Mucosa of rectum (tissue), 2 donors: ENCODE measurements at regions not wholly inside any gene's neighbourhood (a gene's known extent, or its start where the extent isn't known, plus 50 kb on each side); places are given as distances from the start of the nearest gene placed in this dataset.

Experiments
- H3K27ac ChIP-seq, 2 donors: one replicate each; pipeline ENCODE4 v1.7.0; 2013; ENCODE audit warnings: inconsistent platforms in 2 of 2, low read depth in 2 of 2, low read length in 2 of 2
- H3K27me3 ChIP-seq, 2 donors: one replicate each; pipeline ENCODE4 v1.7.0; 2013; ENCODE audit warnings: low read length in 2 of 2; ENCODE audit not compliant: control insufficient read depth in 2 of 2, insufficient read depth in 2 of 2
- H3K36me3 ChIP-seq, 2 donors: one replicate each; pipeline ENCODE4 v1.7.0; 2013; ENCODE audit warnings: low read length in 2 of 2; ENCODE audit not compliant: control insufficient read depth in 2 of 2, insufficient read depth in 2 of 2
- H3K4me1 ChIP-seq, 2 donors: one replicate each; pipeline ENCODE4 v1.7.0; 2013; ENCODE audit warnings: low read length in 2 of 2, mild to moderate bottlenecking in 1 of 2; ENCODE audit not compliant: control insufficient read depth in 2 of 2, insufficient read depth in 2 of 2
- H3K4me3 ChIP-seq, 2 donors: one replicate each; pipeline ENCODE4 v1.7.0; 2013; ENCODE audit warnings: low read length in 2 of 2
- H3K9ac ChIP-seq, 2 donors: one replicate each; pipeline ENCODE4 v1.7.0; 2013; ENCODE audit warnings: low read length in 2 of 2, low read depth in 1 of 2, mild to moderate bottlenecking in 1 of 2
- H3K9me3 ChIP-seq, 2 donors: one replicate each; pipeline ENCODE4 v1.7.0; 2013; ENCODE audit warnings: low read length in 2 of 2; ENCODE audit not compliant: control insufficient read depth in 2 of 2
- donor health status: healthy.
- donor health status: Normal muscosa, but diverticular disease.

DNA sequence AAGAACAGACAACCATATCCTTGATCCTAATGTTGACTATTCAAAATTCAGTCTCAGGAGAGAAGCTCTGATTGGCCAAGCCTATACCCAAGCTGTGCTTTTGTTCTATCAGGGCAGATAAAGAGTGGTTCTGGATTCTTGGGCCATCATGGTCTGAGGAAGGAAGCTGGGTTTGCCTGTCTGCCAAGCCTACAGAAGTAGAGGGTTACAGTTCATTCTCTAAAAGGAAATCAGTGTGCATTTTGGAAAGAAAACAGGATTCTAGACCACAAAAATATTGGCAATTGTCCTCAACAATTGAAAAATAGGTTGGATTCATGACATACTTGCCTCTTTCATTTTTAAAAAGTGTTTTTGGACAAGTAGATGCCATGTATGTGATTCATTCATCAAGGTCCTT is 145.4 kb upstream of the BMP2 start:
- no peak overlapping the region for H3K27ac ChIP-seq
- H3K4me1 ChIP-seq: no peaks in the 10 kb centered on the region
- no peak overlapping the region for H3K9ac ChIP-seq
- H3K36me3 ChIP-seq: no peaks in the 10 kb centered on the region
- H3K9me3 ChIP-seq: no peaks in the 10 kb centered on the region
- H3K27me3 ChIP-seq: no peaks in the 10 kb centered on the region
- no peak overlapping the region for H3K4me3 ChIP-seq

DNA sequence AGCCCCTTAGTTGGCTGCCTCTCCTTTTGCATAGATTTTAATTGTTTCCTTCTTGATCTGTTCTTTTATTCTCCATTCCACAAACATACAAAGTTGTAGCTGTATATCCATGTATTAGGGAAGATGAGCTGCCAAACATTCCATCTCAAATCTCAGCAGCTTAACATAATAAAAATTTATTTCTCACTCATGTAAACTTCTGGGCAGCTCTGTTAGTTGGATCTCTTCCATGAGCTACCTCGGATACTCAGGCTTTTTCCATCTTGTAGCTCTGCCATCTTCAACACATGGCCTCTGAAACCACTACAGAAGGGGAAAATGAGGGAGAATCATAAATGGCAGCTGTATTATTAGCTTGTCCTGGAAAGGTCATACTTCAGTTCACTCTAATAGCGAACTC is 149.4 kb upstream of the BMP2 start:
- Histone ChIP-seq H3K27ac (no peak overlapping the region), H3K9me3 (no peaks in the 10 kb centered on the region), H3K27me3 (no peaks in the 10 kb centered on the region), H3K4me3 (no peak overlapping the region), H3K36me3 (no peaks in the 10 kb centered on the region), H3K4me1 (no peaks in the 10 kb centered on the region), H3K9ac (no peak overlapping the region)

DNA sequence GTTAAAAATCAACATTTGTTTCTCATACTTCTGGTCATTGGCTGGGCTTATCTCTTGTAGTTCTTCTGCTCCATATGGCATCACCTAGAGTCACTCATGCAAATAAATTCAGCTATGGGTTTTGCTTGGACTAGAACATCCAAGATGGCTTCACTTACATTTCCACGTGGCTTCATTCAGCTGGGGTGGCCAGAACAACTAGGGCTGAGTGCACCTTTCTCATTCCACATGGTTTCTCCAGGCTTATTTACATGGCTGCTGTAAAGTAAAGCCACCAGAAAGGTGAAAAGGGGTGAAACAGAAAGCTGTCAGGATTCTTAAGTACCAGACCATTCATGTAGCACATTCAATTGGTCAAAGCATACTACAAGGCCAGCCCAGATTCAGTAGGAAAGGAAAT is 151.1 kb upstream of the BMP2 start:
- no peak overlapping the region for H3K9ac ChIP-seq
- H3K27me3 ChIP-seq: no peaks in the 10 kb centered on the region
- no peaks in the 10 kb centered on the region for H3K9me3 ChIP-seq
- no peaks in the 10 kb centered on the region for H3K4me1 ChIP-seq
- H3K4me3 ChIP-seq: no peak overlapping the region
- H3K27ac ChIP-seq: no peak overlapping the region
- no peaks in the 10 kb centered on the region for H3K36me3 ChIP-seq

DNA sequence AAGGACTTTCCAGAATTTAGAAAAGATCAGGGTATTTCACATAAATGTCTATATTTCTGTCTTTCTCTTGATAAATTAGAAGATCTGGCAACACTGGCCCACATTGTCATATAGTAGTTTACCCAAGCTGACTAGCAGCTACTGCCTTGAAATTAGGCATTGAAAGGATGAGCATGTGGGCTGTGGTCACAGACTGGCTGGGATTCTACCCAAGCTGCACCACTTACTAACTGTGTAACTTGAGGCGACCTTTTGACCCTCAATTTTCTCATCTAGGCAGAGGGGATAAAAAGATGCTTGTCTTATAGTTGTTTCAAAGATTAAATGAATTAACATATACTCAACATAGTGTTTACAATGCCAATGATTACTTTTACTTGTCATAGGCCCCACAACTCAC is 152.7 kb upstream of the BMP2 start:
- Histone ChIP-seq H3K27me3 (no peaks in the 10 kb centered on the region), H3K4me1 (no peaks in the 10 kb centered on the region), H3K9me3 (no peaks in the 10 kb centered on the region), H3K9ac (no peak overlapping the region), H3K4me3 (no peak overlapping the region), H3K36me3 (no peaks in the 10 kb centered on the region), H3K27ac (no peak overlapping the region)

DNA sequence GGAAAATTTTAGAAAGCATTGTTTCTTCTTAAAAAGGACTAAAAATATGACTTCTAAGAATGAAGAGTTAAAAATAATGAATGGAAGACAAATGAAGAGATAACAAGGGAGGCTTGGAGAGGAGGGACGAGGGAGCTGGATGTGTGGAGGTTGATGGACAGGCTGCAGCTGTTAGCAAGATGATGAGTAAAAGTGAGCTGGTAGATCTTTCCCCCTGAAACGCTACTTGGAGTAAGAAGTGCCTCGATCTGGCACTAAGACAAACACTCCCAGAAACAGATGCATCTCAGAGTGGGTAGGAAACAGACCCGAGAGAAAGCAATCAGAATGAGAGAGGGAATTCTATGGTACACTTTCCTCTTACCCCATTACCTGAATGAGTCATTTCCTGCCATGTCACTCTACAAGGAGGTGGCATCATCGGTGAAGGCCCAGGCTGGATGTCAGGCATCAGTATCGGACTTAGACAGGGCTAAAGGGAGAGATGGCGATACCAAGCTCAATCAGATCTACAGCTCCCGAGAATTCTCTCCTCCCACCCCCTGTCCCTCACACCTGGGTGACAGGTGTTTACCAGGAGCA is 154.1 kb upstream of the BMP2 start:
- Histone ChIP-seq H3K36me3 (no peaks in the 10 kb centered on the region), H3K4me3 (no peak overlapping the region), H3K9me3 (no peaks in the 10 kb centered on the region), H3K27me3 (no peaks in the 10 kb centered on the region), H3K9ac (no peak overlapping the region), H3K4me1 (no peaks in the 10 kb centered on the region), H3K27ac (no peak overlapping the region)

DNA sequence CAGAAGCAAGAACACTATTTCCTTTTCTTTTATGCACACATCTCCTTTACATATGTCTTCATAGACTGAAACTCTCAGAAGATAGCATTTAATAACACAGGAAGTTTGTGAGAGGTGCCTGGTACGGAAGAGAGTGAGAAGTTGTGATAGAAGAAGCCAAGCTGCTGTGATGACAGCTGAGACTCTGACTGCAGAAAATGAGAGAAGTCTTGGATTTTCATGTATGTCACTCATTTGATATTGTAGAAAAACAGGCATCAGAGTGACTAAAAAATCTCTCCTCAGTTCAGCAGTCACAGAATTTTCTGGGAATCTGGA is 154.9 kb upstream of the BMP2 start:
- no peaks in the 10 kb centered on the region for H3K36me3 ChIP-seq
- no peak overlapping the region for H3K4me3 ChIP-seq
- H3K9ac ChIP-seq: no peak overlapping the region
- no peak overlapping the region for H3K27ac ChIP-seq
- H3K27me3 ChIP-seq: no peaks in the 10 kb centered on the region
- no peaks in the 10 kb centered on the region for H3K4me1 ChIP-seq
- no peaks in the 10 kb centered on the region for H3K9me3 ChIP-seq

DNA sequence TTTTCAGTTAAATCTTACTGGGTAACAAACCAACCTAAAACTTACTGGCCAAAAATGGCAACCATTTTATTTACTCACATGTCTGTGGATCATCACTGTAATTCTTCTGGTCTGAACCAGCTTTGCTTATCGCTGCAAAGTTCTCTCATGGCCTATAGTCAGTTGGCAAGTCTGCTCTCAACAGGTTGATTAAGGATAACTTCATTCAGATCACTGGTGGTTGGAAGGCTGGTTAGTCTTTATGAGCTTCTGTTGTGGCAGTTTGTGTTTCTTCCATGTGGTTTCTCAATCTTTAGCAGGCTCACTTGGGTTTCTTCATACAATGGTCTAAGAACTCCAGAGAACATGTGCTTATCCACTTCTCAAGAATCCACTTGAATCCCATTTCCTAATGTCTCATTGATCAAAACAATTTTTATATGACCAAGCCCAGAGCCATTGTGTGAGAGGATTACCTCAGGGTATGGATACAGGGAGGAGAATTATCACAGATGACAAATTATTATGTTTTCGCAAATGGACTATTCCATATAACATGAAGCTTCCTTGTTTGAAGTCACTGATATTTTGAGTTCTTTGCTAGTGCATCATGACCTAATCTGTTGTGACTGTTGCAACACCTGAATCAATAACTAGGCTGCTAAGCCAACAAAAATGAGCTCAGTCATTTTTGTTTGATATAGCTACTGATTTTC is 155.4 kb upstream of the BMP2 start:
- Histone ChIP-seq H3K27me3 (no peaks in the 10 kb centered on the region), H3K4me1 (no peaks in the 10 kb centered on the region)

DNA sequence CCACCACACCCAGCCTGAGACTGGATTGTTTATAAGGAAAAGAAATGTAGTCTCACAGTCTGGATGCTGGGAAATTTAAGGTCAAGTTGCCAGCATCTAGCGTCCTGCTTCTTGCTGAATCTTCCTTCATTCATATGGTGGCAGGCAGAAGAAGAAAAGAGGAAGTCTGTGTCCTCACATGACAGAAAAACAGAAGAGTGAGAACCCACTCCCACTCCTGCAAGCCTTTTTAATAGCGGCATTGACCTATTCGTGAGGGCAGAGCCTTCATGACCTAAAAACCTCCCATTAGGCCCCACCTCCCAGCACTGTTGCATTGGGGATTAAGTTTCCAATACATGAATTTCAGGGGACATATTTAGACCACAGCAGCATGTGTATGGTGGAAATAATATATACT is 160.8 kb upstream of the BMP2 start:
- H3K9me3 ChIP-seq: no peaks in the 10 kb centered on the region
- H3K9ac ChIP-seq: no peak overlapping the region
- no peak overlapping the region for H3K4me3 ChIP-seq
- no peaks in the 10 kb centered on the region for H3K4me1 ChIP-seq
- no peak overlapping the region for H3K27ac ChIP-seq
- no peaks in the 10 kb centered on the region for H3K36me3 ChIP-seq
- no peaks in the 10 kb centered on the region for H3K27me3 ChIP-seq

More for the DNA sequence above, 155.4 kb upstream of the BMP2 start:
- H3K36me3 ChIP-seq: no peaks in the 10 kb centered on the region
- no peak overlapping the region for H3K4me3 ChIP-seq
- no peak overlapping the region for H3K27ac ChIP-seq
- no peak overlapping the region for H3K9ac ChIP-seq
- H3K9me3 ChIP-seq: no peaks in the 10 kb centered on the region

DNA sequence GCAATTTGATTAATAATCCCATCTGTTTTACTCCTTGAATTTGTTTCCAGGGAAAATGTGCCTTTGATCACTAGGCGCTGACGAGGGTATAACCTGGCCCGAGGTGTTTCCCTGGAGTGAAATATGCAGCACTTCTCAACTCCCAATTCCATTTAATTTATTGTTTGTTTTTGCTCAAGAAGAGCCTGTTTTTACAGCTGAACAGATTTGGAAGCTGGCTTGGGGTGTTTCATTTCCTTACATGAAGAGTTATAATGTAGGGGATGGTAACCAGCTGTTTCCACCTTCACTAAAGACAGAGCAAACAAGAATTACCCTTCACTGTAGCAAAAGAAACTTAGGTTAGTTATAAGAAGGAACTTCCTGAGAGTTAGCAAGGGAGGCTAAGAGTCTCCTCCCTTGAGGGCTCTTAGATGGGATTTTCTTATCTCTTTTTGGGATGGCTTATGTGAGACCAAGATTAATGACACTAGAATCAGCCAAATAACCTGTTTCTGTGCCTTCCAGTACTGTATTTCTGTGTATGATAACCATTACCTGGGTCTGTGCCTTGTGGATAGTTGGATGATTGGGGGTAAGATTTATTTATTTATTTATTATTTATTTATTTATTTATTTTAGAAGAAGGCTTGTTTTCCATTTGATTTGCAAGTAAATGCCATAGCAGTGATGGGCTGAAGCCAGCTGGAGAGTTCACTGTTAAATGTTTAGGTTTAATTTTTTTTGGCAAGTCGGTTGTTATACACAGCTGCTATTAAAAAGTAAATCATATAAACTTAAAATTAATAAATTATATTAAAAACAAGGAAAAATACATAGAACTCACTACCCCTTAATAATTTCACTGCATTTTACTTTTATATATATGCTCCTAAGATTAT is 162.2 kb upstream of the BMP2 start:
- Histone ChIP-seq H3K27me3 (no peaks in the 10 kb centered on the region), H3K27ac (no peak overlapping the region), H3K4me3 (no peak overlapping the region), H3K9ac (no peak overlapping the region), H3K4me1 (no peaks in the 10 kb centered on the region), H3K9me3 (no peaks in the 10 kb centered on the region), H3K36me3 (no peaks in the 10 kb centered on the region)

DNA sequence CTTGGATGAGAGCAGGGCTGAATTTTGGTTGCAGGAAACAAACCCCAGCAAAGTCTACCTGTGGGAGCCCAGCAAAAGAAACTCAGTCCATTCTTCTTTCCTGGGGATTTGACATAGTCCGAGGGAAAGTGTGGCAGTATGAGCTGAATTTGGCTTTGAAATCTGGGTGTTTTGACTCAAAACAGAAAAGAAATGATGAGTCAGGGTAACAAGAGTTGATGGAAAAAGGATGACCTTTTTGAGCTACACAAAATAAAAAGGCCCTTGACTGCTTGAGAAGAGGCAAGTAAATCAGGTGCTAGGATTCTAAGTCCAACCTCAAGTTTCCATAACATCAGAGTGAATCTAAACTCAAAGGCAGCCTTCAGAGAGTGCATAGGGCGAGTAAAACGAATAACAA is 163.3 kb upstream of the BMP2 start:
- H3K27me3 ChIP-seq: no peaks in the 10 kb centered on the region
- no peak overlapping the region for H3K27ac ChIP-seq
- H3K4me3 ChIP-seq: no peak overlapping the region
- H3K9me3 ChIP-seq: no peaks in the 10 kb centered on the region
- H3K9ac ChIP-seq: no peak overlapping the region
- H3K4me1 ChIP-seq: no peaks in the 10 kb centered on the region
- H3K36me3 ChIP-seq: no peaks in the 10 kb centered on the region
